HepG2 (cell line): ENCODE measurements at regions not wholly inside any gene's neighbourhood (a gene's known extent, or its start where the extent isn't known, plus 50 kb on each side); places are given as distances from the start of the nearest gene placed in this dataset.

ENCODE experiments used
- FOXJ3 ChIP-seq: sonication (generic); formaldehyde crosslinking; IDR thresholded peaks from 2 replicates; pipeline ENCODE4 v1.4.0; 2020; ENCODE audit warnings: missing genetic modification reagents, mild to moderate bottlenecking, borderline replicate concordance
- PAX8 ChIP-seq: sonication (generic); formaldehyde crosslinking; IDR thresholded peaks from 2 replicates; pipeline ENCODE4 v1.8.0; 2022; ENCODE audit warnings: mild to moderate bottlenecking, missing genetic modification reagents, borderline replicate concordance
- SAP130 ChIP-seq: IDR thresholded peaks from 2 replicates; pipeline ENCODE4 v1.6.1; 2016; ENCODE audit warnings: low read depth
- ZNF672 ChIP-seq: sonication (generic); formaldehyde crosslinking; IDR thresholded peaks from 2 replicates; pipeline ENCODE4 v1.8.1; 2022; ENCODE audit warnings: missing genetic modification reagents
- TF ChIP-seq, protein P1 (sequence below): sonication (generic); formaldehyde crosslinking; IDR thresholded peaks from 2 replicates; pipeline ENCODE4 v1.4.0; 2020; ENCODE audit warnings: mild to moderate bottlenecking, missing genetic modification reagents
- TF ChIP-seq, protein P2 (sequence below): sonication (generic); formaldehyde crosslinking; IDR thresholded peaks from one replicate; pipeline ENCODE4 v1.5.1; 2020; ENCODE audit warnings: mild to moderate bottlenecking, missing genetic modification reagents; ENCODE audit errors: not compliant biosample characterization

DNA sequence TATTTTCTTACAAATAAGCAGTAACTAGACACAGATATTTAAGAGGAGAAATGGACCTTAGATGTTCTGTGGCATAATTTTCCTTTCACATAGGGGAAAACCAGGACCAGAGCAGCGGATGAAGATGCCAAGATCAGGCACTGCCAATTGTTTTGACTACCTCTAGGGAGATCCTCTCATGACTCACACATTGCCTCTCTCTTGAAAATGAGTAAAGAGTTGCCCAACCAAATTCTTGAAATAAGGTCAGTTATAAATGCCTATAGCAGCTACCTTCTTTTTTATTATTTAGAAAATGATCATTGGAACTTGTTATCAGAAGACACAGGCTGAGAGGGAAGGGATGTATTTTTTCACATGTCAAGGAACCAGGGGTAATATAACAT is 263.4 kb upstream of the PLEKHG7 start (continued):
- TF ChIP-seq, protein P1, sequence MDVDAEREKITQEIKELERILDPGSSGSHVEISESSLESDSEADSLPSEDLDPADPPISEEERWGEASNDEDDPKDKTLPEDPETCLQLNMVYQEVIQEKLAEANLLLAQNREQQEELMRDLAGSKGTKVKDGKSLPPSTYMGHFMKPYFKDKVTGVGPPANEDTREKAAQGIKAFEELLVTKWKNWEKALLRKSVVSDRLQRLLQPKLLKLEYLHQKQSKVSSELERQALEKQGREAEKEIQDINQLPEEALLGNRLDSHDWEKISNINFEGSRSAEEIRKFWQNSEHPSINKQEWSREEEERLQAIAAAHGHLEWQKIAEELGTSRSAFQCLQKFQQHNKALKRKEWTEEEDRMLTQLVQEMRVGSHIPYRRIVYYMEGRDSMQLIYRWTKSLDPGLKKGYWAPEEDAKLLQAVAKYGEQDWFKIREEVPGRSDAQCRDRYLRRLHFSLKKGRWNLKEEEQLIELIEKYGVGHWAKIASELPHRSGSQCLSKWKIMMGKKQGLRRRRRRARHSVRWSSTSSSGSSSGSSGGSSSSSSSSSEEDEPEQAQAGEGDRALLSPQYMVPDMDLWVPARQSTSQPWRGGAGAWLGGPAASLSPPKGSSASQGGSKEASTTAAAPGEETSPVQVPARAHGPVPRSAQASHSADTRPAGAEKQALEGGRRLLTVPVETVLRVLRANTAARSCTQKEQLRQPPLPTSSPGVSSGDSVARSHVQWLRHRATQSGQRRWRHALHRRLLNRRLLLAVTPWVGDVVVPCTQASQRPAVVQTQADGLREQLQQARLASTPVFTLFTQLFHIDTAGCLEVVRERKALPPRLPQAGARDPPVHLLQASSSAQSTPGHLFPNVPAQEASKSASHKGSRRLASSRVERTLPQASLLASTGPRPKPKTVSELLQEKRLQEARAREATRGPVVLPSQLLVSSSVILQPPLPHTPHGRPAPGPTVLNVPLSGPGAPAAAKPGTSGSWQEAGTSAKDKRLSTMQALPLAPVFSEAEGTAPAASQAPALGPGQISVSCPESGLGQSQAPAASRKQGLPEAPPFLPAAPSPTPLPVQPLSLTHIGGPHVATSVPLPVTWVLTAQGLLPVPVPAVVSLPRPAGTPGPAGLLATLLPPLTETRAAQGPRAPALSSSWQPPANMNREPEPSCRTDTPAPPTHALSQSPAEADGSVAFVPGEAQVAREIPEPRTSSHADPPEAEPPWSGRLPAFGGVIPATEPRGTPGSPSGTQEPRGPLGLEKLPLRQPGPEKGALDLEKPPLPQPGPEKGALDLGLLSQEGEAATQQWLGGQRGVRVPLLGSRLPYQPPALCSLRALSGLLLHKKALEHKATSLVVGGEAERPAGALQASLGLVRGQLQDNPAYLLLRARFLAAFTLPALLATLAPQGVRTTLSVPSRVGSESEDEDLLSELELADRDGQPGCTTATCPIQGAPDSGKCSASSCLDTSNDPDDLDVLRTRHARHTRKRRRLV (CRISPR knock-in tag) = no peak
- TF ChIP-seq SAP130 (CRISPR knock-in tag) (no peak), PAX8 (CRISPR knock-in tag) (no peak), FOXJ3 (no peak), ZNF672 (no peak)
- TF ChIP-seq, protein P2, sequence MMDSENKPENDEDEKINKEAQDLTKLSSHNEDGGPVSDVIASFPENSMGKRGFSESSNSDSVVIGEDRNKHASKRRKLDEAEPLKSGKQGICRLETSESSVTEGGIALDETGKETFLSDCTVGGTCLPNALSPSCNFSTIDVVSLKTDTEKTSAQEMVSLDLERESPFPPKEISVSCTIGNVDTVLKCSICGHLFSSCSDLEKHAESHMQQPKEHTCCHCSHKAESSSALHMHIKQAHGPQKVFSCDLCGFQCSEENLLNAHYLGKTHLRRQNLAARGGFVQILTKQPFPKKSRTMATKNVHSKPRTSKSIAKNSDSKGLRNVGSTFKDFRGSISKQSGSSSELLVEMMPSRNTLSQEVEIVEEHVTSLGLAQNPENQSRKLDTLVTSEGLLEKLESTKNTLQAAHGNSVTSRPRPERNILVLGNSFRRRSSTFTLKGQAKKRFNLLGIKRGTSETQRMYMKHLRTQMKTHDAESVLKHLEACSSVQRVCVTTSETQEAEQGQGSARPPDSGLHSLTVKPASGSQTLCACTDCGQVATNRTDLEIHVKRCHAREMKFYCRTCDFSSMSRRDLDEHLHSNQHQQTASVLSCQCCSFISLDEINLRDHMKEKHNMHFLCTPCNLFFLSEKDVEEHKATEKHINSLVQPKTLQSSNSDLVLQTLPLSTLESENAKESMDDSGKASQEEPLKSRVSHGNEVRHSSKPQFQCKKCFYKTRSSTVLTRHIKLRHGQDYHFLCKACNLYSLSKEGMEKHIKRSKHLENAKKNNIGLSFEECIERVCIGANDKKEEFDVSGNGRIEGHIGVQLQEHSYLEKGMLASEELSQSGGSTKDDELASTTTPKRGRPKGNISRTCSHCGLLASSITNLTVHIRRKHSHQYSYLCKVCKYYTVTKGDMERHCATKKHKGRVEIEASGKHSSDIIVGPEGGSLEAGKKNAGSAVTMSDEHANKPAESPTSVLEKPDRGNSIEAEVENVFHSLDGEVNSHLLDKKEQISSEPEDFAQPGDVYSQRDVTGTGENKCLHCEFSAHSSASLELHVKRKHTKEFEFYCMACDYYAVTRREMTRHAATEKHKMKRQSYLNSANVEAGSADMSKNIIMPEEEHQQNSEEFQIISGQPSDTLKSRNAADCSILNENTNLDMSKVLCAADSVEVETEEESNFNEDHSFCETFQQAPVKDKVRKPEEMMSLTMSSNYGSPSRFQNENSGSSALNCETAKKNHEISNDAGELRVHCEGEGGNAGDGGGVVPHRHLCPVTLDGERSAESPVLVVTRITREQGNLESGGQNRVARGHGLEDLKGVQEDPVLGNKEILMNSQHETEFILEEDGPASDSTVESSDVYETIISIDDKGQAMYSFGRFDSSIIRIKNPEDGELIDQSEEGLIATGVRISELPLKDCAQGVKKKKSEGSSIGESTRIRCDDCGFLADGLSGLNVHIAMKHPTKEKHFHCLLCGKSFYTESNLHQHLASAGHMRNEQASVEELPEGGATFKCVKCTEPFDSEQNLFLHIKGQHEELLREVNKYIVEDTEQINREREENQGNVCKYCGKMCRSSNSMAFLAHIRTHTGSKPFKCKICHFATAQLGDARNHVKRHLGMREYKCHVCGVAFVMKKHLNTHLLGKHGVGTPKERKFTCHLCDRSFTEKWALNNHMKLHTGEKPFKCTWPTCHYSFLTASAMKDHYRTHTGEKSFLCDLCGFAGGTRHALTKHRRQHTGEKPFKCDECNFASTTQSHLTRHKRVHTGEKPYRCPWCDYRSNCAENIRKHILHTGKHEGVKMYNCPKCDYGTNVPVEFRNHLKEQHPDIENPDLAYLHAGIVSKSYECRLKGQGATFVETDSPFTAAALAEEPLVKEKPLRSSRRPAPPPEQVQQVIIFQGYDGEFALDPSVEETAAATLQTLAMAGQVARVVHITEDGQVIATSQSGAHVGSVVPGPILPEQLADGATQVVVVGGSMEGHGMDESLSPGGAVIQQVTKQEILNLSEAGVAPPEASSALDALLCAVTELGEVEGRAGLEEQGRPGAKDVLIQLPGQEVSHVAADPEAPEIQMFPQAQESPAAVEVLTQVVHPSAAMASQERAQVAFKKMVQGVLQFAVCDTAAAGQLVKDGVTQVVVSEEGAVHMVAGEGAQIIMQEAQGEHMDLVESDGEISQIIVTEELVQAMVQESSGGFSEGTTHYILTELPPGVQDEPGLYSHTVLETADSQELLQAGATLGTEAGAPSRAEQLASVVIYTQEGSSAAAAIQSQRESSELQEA (CRISPR knock-in tag) = no peak
